ENCODE measurements at regions not wholly inside any gene's neighbourhood (a gene's known extent, or its start where the extent isn't known, plus 50 kb on each side); places are given as distances from the start of the nearest gene placed in this dataset.

- TF ChIP-seq CTCF (IDR thresholded peaks at IDR 0.05; ENCODE audit: low read depth, low read length) = no peak
- TF ChIP-seq POLR2A (IDR thresholded peaks at IDR 0.05; ENCODE audit: extremely low read depth, insufficient read length) = no peak
- TF ChIP-seq MAX (IDR thresholded peaks at IDR 0.05; ENCODE audit: low read depth, low read length) = no peak
- no peak for TF ChIP-seq MYC (IDR thresholded peaks at IDR 0.05; ENCODE audit: low read depth, low read length)
Measured at GRCh38 chr4:74658116-74658515, 136.2 kb downstream of the BTC start.
